ENCODE measurements at regions not wholly inside any gene's neighbourhood (a gene's known extent, or its start where the extent isn't known, plus 50 kb on each side); places are given as distances from the start of the nearest gene placed in this dataset.
"Not testable (repeated sequence)": the region's sequence is repeated elsewhere in the genome, so short reads cannot be mapped to it uniquely, and the experiment has no call there.

DNA sequence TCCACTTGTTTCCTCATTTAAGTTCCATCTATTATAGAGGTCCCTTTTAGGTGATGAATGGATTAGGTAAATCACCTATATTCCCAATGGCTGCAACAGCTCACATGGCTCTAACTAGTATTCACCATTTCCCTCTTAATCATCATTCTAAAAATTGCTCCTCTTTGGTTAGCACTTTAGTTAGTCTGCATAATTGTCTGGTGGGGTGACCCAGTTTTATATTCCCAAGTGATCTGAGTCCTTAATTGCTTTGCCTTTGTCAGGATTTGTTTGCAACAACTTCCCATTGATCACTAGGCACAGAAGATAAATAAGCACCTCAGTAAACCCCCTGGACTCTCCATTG is 395.2 kb downstream of the RAB38 start:
- DNase-seq (ENCODE audit: extremely low spot score, insufficient read length, low read depth) = no peak
- no peak for FAIRE-seq

DNA sequence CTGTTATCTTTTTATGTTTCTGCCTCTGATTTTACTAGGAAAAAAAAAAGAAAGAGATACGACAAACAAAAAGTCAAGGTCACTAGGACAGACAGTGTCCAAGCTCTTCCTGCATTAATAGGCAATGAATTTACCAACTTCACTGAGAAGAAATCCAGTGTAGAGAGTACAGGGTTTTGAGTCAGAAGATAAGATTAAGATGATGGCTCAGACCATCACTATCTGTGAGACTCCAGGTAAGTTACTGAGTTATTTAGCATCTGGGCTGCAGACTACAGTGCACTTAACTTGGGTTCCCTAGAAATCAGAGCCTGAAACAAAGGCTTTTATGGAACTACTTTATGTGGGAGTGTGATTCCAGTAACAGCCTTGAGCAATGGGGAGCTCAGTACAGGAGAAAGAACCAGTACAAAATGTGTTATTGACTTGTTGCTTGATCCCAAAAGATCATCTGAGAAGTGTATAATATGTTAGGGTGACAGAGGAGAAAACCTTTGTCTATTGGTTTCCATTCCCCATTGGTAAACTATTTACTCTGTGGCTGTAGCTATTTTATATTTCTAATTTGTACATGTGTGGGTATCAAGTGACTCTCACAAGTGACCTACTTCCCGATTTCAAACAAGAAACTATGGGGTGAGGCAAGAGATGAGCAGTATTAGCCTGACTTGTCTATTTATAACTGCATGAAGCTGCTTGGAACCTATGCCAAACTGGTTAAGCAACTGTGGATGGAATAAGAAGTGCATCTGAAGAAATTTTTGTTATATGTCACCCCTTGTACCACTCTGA is 395.8 kb downstream of the RAB38 start:
- DNase-seq (ENCODE audit: extremely low spot score, insufficient read length, low read depth) (no peak), FAIRE-seq (no peak)

DNA sequence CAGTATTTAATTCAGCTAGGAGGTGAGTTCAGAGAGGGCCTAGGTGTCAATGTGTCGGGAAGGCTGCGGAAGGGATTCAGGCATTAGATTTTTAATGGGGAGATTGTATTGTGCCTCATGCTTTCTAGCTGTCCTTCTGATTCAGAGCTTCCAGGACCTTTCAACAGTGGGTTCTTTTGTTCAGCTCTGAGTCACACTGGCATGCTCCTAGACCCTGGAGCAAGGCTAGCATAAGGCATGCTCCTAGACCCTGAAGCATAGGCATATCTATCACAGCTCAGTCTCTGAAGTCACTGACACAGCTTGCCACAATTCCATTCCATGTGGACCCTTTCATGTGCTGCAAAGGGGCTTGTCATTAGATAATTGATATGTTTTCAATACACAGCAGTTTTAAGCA is 396.9 kb downstream of the RAB38 start:
- DNase-seq (ENCODE audit: extremely low spot score, insufficient read length, low read depth) (no peak), FAIRE-seq (no peak)

DNA sequence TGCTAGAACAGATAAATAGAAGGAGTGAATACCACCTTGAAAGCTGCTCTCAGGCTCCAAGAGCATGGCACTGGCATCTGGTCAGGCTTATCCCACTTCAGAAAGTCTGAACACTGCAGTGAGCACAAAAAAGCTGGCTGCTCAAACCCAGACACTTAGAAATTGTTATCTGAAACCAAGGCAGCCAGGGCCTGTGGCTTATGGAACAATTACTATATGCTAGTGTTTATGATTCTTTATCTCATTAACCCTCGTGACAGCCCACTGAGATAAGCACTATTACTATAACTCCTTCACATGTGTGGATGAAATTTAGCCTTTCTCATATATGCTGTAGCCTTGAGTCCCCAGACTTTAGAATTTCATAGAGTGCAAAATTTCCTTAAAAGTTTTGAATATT is 400.2 kb downstream of the RAB38 start:
- DNase-seq (ENCODE audit: extremely low spot score, insufficient read length, low read depth) = no peak
- no peak for FAIRE-seq

DNA sequence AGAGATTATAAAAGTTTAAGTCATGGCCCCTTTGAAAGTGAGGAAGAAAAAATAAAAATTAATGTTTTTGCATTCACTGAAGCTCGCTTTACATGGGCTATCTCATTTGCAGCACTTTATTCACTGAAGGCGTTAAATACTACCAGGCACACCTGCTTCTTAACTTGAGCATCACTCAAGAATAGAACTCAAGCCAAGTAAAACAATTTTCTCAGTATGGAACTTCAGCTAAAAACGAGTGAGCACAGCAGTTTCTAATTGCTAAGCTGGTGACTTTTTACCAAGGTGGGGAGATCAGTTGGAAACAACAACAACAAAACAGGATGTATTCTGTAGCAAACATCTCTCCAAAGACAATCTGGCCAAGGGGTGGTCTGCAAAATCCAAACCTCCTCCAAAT is 405.6 kb downstream of the RAB38 start:
- FAIRE-seq = no peak
- no peak for DNase-seq (ENCODE audit: extremely low spot score, insufficient read length, low read depth)

DNA sequence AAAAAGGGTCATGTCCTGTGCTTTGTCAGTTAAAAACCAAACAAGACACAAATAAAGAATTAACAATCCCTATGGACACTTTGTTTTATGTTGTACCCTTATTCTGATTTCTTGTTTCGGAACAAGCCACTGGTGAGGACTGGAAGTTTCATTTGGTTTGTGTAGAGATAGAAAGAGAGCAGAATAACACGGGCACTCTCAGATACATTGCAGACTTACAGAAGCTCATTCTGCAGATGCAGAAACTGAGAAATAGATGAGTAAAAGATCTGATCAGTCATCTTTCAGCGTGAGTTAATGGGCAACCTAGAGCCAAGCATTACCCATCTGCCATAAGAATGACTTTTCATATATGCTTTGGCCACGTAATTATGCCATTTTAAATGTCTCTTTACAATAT is 407.6 kb downstream of the RAB38 start:
- DNase-seq (ENCODE audit: extremely low spot score, insufficient read length, low read depth) (no peak), FAIRE-seq (no peak)

DNA sequence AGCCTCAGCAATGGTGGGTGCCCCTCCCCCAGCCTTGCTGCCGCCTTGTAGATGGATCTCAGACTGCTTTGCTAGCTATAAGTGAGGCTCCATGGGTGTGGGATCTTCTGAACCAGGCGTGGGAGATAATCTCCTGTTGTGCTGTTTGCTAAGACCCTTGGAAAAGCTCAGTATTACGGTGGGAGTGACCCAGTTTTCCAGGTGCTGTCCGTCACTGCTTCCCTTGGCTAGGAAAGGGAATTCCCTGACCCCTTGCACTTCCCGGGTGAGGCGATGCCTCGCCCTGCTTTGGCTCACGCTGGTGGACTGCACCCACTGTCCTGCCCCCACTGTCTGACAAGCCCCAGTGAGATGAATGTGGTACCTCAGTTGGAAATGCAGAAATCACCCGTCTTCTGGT is 411.2 kb downstream of the RAB38 start:
- not testable (repeated sequence) for DNase-seq (ENCODE audit: extremely low spot score, insufficient read length, low read depth); FAIRE-seq

DNA sequence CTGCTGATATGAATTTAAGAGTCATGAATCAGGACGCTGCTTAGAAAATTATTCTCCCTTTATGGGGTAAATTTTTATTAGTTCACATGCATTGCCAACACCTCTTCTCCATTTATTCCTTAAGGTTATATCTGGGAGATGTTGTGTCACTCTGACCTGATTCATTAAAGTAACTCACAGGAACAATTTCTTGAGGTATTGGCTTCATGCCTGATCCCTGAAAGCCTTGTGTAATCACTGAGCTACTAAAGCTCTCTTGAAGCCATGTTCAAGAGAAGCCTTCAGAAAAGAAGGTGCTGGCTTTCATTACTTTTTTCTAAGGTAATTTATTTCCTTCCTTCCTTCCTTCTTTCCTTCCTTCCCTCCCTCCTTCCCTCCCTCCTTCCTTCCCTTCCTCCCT is 420.6 kb downstream of the RAB38 start:
- DNase-seq (ENCODE audit: extremely low spot score, insufficient read length, low read depth) = no peak
- no peak for FAIRE-seq

DNA sequence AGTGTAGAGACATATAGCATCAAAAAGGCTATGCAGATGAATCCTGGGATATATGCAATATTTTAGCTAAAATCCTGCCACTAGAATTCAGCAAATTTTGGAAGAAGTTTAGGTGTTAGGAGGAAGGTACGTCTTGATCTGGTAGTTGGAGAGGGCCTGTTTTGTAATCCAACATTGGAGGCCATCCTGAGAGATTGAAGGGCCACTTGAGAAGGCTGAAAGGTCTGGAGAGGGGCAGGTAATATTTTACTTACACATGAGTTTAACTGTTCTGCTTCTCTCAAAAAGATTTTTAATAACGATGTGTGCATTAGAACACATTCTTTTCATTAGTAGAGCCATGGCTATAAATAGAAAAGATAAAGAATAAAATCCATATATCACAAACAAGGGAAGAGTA is 422.1 kb downstream of the RAB38 start:
- DNase-seq (ENCODE audit: extremely low spot score, insufficient read length, low read depth) (no peak), FAIRE-seq (no peak)

DNA sequence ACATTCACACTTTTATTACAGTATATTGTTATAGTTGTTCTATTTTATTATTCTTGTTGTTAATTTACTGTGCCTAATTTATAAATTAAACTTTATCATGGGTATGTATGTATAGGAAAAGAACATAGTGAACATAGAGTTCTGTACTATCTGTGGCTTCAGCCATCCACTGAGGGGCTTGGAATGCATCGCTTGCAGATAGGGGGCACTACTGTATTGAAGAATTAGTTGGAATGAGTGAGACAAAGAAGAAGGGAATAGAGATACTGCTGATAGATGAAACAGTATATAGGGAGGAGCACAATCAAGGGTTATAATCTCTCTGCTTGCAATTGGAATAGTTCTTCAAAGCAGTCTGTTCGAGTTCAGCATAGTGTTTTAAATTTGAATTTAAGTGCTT is 432.2 kb downstream of the RAB38 start:
- FAIRE-seq = no peak

DNA sequence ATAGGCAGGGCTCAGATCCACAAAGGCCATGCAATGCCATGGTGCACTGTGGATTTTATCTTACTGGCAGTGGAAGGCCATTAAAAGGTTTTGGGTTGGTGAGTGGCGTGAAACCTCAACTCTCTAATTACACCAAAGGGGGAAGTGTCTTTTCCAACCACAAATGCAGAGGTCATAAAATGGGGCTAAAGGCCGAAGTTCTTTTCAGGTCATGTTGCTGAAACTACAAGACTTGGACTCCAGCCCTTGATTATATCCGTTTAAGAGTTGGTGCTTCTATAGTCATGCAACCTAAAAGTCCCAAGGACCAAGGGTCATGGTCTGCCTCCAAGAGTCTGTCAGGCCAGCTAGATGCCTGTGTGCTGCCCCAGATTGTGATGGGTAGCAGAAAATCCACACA is 434.3 kb downstream of the RAB38 start:
- FAIRE-seq (no peak), DNase-seq (ENCODE audit: extremely low spot score, insufficient read length, low read depth) (no peak)

More for the DNA sequence above, 432.2 kb downstream of the RAB38 start:
- DNase-seq (ENCODE audit: extremely low spot score, insufficient read length, low read depth) = no peak

DNA sequence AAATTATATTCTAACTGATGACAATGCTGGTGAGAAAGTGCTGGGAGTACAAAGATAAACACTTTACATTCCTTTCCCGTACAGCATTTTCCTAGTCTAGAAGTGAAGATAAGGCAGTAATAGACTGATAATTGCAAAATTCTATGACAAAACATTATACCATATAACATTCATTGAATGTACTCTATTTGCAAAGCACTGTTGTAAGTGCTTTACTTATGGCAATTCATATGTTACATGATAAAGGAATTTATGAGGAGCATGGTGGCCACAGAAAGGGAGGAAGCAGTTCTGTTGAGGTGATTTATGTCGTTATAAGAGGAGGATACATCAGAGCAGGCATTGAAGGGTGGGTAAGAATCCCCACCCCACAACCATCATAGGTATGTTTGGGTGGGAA is 434.8 kb downstream of the RAB38 start:
- DNase-seq (ENCODE audit: extremely low spot score, insufficient read length, low read depth) (no peak), FAIRE-seq (no peak)

DNA sequence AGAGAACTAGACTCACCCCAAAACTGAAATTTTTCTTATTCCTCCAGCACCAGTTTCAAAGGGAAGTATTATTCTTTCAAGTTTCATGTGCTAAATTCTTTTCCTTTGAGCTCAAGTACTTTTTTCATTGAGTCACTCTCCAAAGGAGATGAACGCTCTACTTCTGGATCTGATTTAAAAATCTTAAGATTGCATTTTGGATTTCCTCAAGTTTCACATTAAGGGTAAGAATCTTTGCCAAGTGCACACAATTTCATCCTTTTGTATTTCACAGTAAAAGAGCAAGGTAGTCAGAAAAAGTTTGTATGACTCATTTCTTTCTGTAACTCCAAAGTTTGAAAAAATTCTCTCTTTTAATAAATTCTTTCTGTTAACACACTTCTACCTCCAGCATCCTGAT is 435.5 kb downstream of the RAB38 start:
- FAIRE-seq = no peak
- DNase-seq (ENCODE audit: extremely low spot score, insufficient read length, low read depth) = no peak

DNA sequence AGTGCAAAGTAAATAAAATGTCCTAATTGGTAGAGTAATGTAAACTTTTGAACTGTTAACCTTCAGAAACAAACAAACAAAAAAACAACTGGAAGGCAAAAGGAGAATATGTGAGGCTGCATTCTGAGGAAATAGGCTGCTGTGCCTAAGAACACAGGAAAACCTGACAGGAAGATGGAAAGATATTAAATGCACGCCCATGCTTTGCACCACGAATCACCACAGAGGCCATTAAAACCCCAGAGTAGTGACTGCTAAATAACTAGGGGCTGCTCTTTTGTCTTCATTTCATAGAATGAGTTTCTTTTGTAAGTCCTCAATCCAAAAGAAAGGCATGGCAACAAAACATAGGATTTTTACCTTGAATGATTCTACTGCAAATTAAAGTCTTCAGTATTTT is 436.0 kb downstream of the RAB38 start:
- DNase-seq (ENCODE audit: extremely low spot score, insufficient read length, low read depth) = no peak
- FAIRE-seq = no peak

DNA sequence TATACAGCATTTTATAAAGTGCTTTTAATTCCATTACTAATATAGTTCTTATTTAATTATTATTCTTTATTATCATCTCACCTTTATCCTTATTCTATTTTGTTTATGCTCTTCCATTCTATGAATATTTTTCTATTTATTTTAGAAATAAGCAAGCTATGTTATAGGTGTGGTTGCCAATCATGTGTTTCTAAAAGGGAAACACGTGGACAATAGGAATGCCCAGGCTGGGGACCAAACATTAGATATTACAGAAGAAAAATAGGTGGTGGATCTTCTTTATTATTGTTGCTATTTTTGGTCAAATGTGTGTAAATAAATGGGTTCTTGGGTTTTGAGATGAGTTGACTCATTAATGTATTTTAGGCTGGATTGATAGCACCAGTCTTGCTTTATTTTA is 438.3 kb downstream of the RAB38 start:
- DNase-seq (ENCODE audit: extremely low spot score, insufficient read length, low read depth) (no peak), FAIRE-seq (no peak)

DNA sequence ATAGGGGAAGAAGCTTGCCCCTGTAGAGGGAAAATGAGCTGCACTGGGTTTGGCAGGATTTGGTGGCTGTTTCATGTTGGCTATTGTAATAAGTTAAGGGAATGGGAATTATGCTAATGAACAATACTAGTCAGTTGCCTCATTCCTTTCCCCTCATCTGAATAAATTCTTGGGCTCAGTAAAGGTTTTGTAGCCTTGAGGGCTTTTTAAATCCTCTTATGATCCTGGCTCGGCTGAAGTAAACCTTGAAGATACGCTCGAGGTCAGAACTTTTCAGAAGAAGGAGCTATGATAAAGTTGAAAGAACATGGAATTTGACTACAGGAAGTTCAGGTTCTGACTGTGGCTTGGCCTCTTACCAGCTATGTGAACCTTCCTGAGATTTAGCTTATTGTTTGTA is 448.7 kb downstream of the RAB38 start:
- DNase-seq (ENCODE audit: extremely low spot score, insufficient read length, low read depth) (no peak), FAIRE-seq (no peak)

DNA sequence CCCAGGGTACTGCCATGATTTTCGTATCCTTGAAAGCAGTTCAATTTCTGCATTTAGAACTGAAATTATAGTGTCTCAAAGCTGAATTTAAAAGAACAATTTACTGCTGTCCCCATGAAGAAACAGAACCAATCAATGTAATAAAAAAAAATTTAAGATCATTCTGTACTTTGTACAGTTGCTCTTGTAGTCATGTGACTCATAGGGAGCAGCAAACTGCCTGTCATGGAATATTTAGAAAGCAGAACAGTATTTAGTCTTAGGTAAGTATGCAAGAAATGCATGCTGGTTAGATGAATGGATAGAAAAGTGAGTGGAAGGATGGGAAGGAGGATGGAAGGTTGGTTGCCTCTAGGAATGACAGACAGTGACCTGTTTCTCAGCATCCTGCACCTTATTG is 450.9 kb downstream of the RAB38 start:
- no peak for FAIRE-seq

DNA sequence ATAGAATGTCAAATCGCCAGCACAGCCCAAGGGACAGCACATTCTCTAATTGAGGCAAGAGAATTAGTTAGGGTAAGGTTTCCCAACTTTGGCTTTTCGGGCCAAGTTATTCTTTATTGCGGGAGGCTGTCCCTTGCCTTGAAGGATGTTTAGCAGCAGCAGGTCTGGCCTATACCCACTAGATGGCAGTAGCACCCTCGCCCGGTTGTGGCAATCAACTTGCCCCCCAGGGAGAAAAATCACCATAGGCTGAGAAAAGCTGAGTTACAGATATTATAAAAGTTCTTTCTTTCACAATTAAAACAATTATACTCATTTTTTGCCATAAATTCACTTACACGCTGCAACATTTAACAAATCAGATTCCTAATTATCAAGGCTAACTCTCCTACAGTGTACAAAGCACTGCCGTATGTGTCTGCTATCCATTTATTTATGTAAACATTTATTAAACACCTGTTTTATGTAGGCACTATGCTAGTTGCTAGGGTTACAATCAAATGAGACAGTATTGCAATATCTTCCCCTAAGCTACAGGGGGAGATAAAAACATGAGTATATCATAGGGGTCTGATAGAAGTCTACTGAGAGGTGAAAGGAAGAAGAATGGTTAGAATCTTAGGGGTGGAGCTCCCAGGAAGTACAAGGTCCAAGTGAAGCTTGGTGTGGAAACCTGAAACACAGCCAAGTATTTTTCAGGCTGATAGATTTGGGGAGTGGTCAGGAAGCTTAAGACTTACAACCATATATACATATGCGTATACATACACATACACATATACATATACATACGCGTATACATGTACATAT is 452.3 kb downstream of the RAB38 start:
- FAIRE-seq (peak; percentile 12), DNase-seq (ENCODE audit: extremely low spot score, insufficient read length, low read depth) (no peak)

More for the DNA sequence above, 450.9 kb downstream of the RAB38 start:
- no peak for DNase-seq (ENCODE audit: extremely low spot score, insufficient read length, low read depth)

DNA sequence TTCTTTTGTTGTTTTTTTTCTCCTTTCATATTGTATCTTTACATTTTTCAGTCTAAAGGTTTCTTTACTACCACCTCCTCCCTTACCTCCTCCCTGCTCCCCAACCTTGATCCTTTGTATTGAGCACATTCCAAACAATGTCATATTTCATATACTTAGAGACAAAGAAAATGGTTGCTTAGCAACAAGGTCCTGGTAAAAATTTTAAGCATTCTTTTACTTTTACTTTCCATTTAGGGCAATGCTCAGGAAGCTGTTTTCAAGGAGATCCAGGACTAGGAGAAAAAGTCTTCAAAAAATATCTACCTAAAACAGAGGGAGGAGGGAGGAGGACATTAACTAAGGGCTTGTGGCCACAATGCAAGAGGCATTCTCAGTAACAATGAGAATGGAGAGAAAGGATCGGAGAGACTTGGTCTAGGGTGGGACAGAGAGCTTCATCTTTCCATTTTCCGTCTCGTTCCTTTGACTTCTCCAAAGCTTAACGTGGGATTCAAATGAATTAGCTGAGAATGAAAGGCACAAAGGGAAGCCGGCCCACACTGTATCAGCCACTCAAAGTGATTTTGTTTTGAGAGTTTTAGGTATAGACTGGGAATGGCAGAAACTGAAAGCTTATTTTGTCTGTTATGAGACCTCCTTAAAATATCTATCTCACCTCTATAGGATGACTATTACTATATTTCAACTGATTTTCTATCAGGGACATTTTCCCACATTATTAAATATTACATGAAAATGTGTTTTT is 455.7 kb downstream of the RAB38 start:
- no peak for FAIRE-seq
- DNase-seq (ENCODE audit: extremely low spot score, insufficient read length, low read depth) = no peak

DNA sequence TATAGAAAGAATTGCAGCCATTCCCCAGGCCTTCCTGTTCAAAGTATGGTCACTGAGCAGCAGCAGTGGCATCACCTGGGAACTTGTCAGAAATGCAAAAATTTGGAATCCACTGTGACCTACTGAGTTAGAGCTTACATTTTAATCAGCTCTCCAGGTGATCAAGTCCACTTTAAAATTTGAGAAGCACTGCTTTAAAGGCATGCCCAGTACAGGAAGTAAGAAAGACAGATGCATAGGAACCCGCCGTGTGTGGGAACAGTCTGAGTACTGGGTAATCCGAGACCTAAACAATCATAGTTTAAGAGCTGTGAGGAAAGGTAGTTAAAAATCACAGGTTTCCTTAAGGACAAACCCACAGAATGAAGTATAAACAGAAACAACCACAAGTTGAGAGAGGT is 462.4 kb downstream of the RAB38 start:
- FAIRE-seq = no peak
- no peak for DNase-seq (ENCODE audit: extremely low spot score, insufficient read length, low read depth)

DNA sequence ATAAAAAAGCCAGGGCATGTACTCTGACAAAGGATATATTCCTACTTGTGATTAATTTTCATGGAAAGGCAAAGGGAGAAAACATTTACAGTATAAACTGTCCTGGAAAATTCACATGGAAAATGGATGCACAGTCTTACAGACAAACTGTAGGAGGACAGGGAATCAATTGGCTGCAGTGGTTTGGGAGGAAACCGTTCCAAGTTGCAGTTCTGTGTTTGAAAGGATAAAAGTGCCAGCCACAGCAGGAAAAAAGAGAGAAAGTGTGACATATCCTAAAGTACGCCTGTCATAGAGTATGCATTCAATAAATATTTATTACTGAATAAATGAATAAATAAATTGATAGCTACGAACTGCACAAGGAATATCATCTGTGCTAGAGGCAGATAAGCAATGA is 462.9 kb downstream of the RAB38 start:
- FAIRE-seq = no peak
- no peak for DNase-seq (ENCODE audit: extremely low spot score, insufficient read length, low read depth)

Data from GM18507 (cell line).